Dedifferentiated amniotic fluid mesenchymal stem cell (primary cell): ENCODE measurements at regions not wholly inside any gene's neighbourhood (a gene's known extent, or its start where the extent isn't known, plus 50 kb on each side); places are given as distances from the start of the nearest gene placed in this dataset.

Source experiments
- DNase-seq: peaks from one replicate; pipeline ENCODE4 v3.0.0-alpha.2; 2016; ENCODE audit errors: extremely low spot score

DNA sequence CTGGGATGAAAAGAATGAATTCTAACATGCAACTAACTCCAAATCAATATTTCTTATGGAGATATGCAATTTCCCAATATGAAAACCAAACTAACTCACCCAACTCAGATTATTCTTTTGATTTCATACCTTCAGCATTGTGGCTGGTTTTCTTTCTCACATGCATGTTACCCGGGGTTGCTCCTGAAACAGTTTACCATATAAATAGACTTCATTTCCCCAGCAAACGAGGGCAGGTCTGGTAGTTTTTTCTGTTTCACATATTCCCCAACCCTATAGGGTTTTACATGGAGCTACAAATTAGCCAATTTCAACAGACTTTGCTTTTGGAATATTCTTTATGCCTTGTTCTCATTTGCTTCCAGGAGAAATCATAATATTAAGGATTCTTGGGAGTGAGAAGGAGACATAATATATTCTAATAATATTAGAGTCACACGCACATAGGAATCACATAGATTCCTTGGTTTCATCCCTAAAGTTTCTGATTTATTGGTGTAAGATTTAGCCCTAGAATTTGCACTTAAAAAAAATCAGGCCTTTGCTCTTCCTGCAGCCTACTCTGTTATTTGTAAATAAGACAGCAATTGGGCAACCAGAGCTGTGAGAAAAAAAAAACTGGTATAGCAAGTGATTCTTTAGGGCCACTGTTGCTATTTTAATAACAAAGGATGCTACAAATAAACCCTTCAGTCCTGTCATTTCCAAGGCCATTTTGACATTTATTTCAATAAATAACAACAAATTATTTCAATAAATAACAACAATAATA is 60.3 kb upstream of the FAM20A start:
- no peak for DNase-seq

DNA sequence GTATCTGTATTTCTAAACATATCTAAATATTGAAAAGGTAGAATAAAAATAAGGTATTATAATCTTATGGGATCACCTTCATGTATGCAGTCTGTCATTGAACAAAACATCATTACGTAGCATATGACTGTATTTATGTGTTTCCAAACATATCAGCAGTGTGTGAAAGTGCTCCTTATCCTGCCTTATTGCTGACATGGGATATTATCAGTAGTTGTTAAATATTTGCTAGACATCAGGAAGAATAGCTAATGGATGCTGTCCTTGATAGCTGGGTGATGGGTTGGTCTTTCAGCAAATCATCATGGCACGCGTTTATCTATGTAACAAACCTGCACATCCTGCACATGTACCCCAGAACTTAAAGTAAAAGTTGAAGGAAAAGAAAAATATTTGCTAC is 59.1 kb upstream of the FAM20A start:
- no peak for DNase-seq

DNA sequence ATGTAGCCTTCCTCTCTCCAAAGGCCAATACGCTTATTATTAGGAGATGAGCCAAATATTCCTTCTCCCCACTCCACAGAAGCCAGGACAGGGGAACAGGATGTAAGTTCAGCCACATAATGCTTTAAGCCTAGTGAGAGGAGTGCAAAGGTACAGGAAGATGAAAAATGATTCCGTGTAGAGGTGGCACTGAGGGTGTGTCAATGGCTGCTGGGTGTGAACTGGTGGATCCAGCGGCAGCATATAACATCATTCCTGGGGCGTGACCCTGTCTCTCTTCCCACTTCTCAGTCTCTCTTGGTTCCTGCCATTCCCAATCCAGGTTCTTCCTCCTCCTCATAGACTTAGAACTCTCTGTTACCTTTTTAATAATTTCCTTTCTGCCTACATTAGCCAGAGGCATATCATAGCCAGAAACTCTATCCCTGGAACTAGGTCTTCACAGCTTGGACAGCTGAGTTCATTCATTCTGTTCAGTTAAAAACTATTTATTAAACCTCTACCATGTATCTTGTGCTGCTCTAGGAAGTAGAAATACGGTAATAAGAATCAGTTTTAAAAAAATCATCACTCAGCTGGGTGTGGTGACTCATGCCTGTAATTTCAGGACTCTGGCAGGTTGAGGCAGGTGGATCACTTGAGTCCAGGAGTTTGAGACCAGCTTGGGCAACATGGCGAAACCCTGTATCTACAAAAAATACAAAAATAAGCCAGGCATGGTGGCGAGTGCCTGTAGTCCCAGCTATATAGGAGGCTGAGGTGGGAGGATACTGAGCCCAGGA is 58.0 kb upstream of the FAM20A start:
- DNase-seq: no peak

DNA sequence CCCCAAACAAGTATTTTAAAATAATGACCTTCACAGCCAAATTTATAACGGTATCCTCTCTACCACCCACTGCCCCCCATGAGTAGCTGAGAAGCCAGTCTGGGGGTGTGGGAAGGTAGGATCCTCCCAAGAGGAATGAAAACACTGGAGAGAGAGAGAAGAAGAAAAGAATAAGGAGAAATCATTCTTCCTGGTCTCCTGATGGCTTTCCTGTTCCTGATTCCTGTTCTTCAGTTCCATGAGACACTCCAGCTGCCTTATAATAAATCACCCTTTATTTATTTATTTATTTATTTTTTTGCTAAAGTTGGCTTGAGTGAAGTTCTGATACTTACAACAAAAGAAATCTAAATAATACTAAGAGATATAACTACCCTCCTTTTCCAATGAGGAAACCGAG is 56.4 kb upstream of the FAM20A start:
- DNase-seq: no peak

DNA sequence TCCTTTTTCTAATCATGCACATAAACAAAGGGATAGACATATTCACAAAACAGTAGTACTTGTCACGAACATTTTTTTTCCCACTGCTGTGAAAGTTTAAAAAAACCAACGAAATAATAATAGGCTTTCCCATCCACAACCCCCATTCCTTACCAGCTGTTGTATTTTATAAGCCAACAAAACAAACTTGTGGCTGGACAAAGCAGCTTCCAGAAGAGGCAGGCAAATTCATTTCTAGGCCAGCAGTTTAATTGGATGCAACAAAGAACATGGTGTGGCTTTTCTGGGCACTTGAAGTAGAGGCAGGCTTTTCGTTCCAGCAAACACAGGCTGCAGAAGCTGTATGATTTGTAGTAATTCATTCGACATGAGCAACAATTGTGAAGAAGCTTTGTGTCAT is 56.0 kb upstream of the FAM20A start:
- DNase-seq: no peak

DNA sequence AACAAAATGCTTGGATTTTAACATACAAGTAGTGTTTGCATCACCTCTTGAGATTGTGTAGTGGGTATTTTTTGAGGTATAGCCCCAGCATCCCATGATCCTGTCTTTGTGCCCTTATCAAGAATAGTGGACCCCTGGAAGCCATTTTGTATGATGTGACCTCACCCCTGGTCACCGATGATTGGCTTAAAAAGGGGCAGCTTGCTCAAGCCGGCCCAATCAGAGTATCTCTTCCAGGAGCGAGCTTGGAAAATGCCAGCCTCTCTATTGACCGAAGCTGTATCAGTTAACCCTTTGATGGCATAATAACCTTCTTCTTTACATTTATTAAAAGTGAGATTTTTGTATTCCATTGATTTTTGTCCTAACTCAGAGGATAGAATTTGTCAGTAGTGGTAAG is 55.5 kb upstream of the FAM20A start:
- DNase-seq: no peak
